HG03432 (cell line): ENCODE measurements at regions not wholly inside any gene's neighbourhood (a gene's known extent, or its start where the extent isn't known, plus 50 kb on each side); places are given as distances from the start of the nearest gene placed in this dataset.
"Not testable (repeated sequence)": the region's sequence is repeated elsewhere in the genome, so short reads cannot be mapped to it uniquely, and the experiment has no call there.

Experiments
- ATAC-seq: cut with Tn5 transposase; IDR thresholded peaks from one replicate; pipeline ENCODE4 v1.9.1; 2021; ENCODE audit warnings: mild to moderate bottlenecking, moderate library complexity; ENCODE audit not compliant: unreplicated experiment

- no peak for ATAC-seq
These were observed 403.2 kb downstream of the AASDHPPT start for GRCh38 chr11:106480581-106481190.

- no peak for ATAC-seq
These were observed 405.7 kb downstream of the AASDHPPT start for GRCh38 chr11:106482917-106483785.

- ATAC-seq, result no peak
These were observed 414.3 kb downstream of the AASDHPPT start for GRCh38 chr11:106491751-106492150.

GRCh38 chr11:106493751-106494150 is 416.3 kb downstream of the AASDHPPT start:
- ATAC-seq, result no peak

- no peak for ATAC-seq
These were observed 417.6 kb downstream of the AASDHPPT start for GRCh38 chr11:106495046-106495445.

GRCh38 chr11:106496677-106497076 is 419.2 kb downstream of the AASDHPPT start:
- no peak for ATAC-seq

GRCh38 chr11:106497321-106497720 is 419.9 kb downstream of the AASDHPPT start:
- ATAC-seq, result no peak

GRCh38 chr11:106497822-106498221 is 420.4 kb downstream of the AASDHPPT start:
- no peak for ATAC-seq

GRCh38 chr11:106503901-106504300 is 426.4 kb downstream of the AASDHPPT start:
- ATAC-seq, result no peak

- ATAC-seq, result no peak
These were observed 430.3 kb downstream of the AASDHPPT start for GRCh38 chr11:106507645-106508306.

- no peak for ATAC-seq
These were observed 437.2 kb downstream of the AASDHPPT start for GRCh38 chr11:106514706-106515105.

GRCh38 chr11:106517426-106517825 is 440.0 kb downstream of the AASDHPPT start:
- no peak for ATAC-seq

GRCh38 chr11:106520146-106520912 is 442.9 kb downstream of the AASDHPPT start:
- ATAC-seq, result no peak

GRCh38 chr11:106520920-106521319 is 443.5 kb downstream of the AASDHPPT start:
- ATAC-seq, result no peak

- no peak for ATAC-seq
These were observed 445.7 kb downstream of the AASDHPPT start for GRCh38 chr11:106523171-106523570.

GRCh38 chr11:106523921-106524320 is 446.5 kb downstream of the AASDHPPT start:
- ATAC-seq, result no peak

- no peak for ATAC-seq
These were observed 447.0 kb downstream of the AASDHPPT start for GRCh38 chr11:106524436-106524835.

- ATAC-seq, result not testable (repeated sequence)
These were observed 454.2 kb downstream of the AASDHPPT start for GRCh38 chr11:106531648-106532047.

- ATAC-seq, result no peak
These were observed 455.6 kb downstream of the AASDHPPT start for GRCh38 chr11:106533046-106533445.

- ATAC-seq, result no peak
These were observed 462.5 kb downstream of the AASDHPPT start for GRCh38 chr11:106540001-106540400.

GRCh38 chr11:106548406-106548805 is 469.9 kb downstream of the GUCY1A2 start:
- no peak for ATAC-seq
